ENCODE measurements at regions not wholly inside any gene's neighbourhood (a gene's known extent, or its start where the extent isn't known, plus 50 kb on each side); places are given as distances from the start of the nearest gene placed in this dataset.

DNA sequence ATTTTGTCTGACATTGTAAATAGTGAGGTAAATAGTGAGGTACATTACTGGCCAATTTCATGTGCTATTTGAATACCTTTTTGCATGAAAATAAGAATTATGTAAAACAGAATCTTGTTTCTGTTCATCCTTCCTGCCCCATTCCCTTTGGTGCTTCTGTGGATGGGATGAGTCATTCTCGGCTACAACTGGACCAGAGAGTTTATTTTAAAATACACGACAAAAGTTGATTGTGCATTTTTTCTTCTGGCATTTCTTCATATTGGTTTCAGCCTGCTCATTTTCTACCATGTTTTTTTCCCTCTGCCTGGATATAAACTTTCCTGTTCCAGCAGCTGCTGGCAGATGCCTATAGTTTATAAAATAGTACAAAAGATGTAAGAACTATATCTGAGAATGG, 107.5 kb downstream of the CYSLTR2 start:
- no peaks in the 10 kb centered on the region for H3K4me1 ChIP-seq
- TF ChIP-seq POLR2AphosphoS5 (IDR thresholded peaks at IDR 0.05) (no peak), POLR2A (IDR thresholded peaks at IDR 0.05) (no peak), EP300 (IDR thresholded peaks at IDR 0.05) (no peak)
- TF ChIP-seq, protein P1, sequence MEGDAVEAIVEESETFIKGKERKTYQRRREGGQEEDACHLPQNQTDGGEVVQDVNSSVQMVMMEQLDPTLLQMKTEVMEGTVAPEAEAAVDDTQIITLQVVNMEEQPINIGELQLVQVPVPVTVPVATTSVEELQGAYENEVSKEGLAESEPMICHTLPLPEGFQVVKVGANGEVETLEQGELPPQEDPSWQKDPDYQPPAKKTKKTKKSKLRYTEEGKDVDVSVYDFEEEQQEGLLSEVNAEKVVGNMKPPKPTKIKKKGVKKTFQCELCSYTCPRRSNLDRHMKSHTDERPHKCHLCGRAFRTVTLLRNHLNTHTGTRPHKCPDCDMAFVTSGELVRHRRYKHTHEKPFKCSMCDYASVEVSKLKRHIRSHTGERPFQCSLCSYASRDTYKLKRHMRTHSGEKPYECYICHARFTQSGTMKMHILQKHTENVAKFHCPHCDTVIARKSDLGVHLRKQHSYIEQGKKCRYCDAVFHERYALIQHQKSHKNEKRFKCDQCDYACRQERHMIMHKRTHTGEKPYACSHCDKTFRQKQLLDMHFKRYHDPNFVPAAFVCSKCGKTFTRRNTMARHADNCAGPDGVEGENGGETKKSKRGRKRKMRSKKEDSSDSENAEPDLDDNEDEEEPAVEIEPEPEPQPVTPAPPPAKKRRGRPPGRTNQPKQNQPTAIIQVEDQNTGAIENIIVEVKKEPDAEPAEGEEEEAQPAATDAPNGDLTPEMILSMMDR (IDR thresholded peaks at IDR 0.05), result no peak
- WGBS, 5 donors, result 63 to 83% (median 75%) methylated on average over 2 of the region's 2 CpGs
- intact Hi-C loops (cut with DNase I; ENCODE audit: low total_unique reads), result loop anchor here (10.0 kb wide), 1 partner anchor 156 kb away; no protein-coding TSS in a partner anchor
- no peaks in the 10 kb centered on the region for H3K27me3 ChIP-seq
- H3K27ac ChIP-seq, result no peak overlapping the region
- no peak for DNase-seq
- H3K9me3 ChIP-seq, result peaks cover 0 to 24% (median 12%) of the 10 kb centered on the region in 4 donors
- no peak overlapping the region for H3K4me3 ChIP-seq
- H3K36me3 ChIP-seq, result no peaks in the 10 kb centered on the region

DNA sequence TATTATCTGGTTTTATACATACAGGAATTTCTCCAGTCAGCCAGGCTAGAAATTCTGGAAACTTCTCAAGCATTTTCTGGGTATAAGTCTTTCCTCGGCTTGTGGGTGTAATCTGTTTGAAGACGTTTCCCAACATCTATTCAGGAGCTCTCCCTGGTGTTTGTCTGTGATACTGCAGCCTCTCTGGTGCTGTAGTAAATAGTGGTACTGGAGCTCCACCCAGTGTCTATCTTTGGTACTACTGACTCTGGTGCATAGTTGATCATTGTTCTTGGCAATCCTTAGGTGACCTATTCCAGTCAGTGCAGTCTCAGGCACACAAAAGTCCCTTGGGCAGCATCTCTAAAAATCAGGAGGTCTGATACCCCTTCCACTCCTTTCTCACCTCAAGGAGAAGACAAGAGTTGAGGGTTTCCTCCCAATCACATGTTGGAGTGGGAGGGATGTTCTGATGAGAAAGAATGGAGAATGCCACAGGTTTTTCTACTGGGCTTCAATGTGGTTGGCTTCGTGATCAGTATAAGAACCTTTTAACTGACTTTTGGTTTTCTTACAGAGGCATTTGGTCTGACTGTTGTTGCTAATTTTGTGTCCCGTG, 115.5 kb downstream of the CYSLTR2 start:
- Histone ChIP-seq H3K4me3 (no peak overlapping the region), H3K27ac (no peak overlapping the region), H3K4me1 (no peaks in the 10 kb centered on the region), H3K36me3 (no peaks in the 10 kb centered on the region), H3K27me3 (no peaks in the 10 kb centered on the region), H3K9me3 (peaks cover 0 to 20% (median 10%) of the 10 kb centered on the region in 4 donors)
- DNase-seq, result peak; percentile 90 to 93
- intact Hi-C loops (cut with DNase I; ENCODE audit: low total_unique reads), result loop anchor here (10.0 kb wide), 1 partner anchor 164 kb away; no protein-coding TSS in a partner anchor
- TF ChIP-seq, protein P1 (IDR thresholded peaks at IDR 0.05), result peak in 6 of 7 experiments; percentile 94 to 100 (median 97)
- TF ChIP-seq POLR2AphosphoS5 (IDR thresholded peaks at IDR 0.05) (peak in 1 of 3 donors; percentile 79), POLR2A (IDR thresholded peaks at IDR 0.05) (no peak), EP300 (IDR thresholded peaks at IDR 0.05) (no peak)
- WGBS, 5 donors, result 37 to 43% (median 39%) methylated on average over 4 of the region's 4 CpGs

DNA sequence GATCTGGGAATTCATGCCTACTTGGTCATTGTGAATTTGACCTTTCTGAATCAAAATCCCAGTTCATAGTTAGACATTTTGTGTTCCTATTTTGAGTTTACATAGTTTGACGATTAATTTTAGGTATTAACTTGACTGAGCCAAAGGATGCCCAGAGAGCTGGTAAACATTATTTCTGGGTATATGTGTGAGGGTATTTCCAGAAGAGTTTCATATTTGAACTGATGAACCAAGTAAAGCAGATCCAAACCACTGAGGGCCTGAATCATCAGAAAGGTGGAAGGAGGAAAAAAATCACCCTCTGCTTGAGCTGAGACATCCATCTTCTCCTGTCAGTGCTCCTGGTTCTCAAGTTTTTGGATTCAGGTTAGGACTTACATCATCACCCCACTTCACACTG, 116.6 kb downstream of the CYSLTR2 start:
- H3K27me3 ChIP-seq, result no peaks in the 10 kb centered on the region
- no peaks in the 10 kb centered on the region for H3K36me3 ChIP-seq
- H3K27ac ChIP-seq, result no peak overlapping the region
- peaks cover 0 to 8% (median 2%) of the 10 kb centered on the region in 4 donors for H3K9me3 ChIP-seq
- WGBS, 5 donors, result 72 to 92% (median 85%) methylated on average over 1 of the region's 1 CpG
- no peak overlapping the region for H3K4me3 ChIP-seq
- no peak for DNase-seq
- intact Hi-C loops (cut with DNase I; ENCODE audit: low total_unique reads), result no loop called here
- TF ChIP-seq EP300 (IDR thresholded peaks at IDR 0.05), result no peak
- no peak for TF ChIP-seq POLR2AphosphoS5 (IDR thresholded peaks at IDR 0.05)
- no peak for TF ChIP-seq POLR2A (IDR thresholded peaks at IDR 0.05)
- H3K4me1 ChIP-seq, result no peaks in the 10 kb centered on the region

DNA sequence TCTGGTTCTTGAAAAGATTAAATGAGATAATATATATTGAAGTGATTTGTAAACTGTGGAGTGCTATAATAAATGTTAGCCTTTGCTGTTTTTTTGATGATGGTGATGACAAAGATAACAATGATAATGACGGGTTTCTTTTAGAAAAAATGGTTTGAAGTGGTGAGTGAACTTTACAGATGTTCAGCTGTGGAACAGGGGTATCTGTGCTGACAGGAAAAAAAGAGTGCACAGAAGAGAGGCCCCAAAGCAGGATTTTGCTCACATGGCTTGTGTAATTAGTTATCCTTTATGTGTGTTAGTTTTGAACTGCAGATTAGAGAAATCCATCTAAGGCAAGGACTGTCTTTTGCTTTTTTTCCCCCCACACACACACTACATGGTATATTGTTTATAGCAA, 119.2 kb downstream of the CYSLTR2 start:
- Histone ChIP-seq H3K27ac (no peak overlapping the region), H3K27me3 (no peaks in the 10 kb centered on the region), H3K4me3 (no peak overlapping the region), H3K4me1 (no peaks in the 10 kb centered on the region), H3K36me3 (no peaks in the 10 kb centered on the region), H3K9me3 (peaks cover 0 to 4% (median 0%) of the 10 kb centered on the region in 4 donors)
- WGBS, 5 donors, result 30 to 58% (median 42%) methylated on average over 1 of the region's 1 CpG
- no peak for TF ChIP-seq POLR2AphosphoS5 (IDR thresholded peaks at IDR 0.05)
- no peak for TF ChIP-seq EP300 (IDR thresholded peaks at IDR 0.05)
- TF ChIP-seq, protein P1 (IDR thresholded peaks at IDR 0.05), result no peak
- no peak for TF ChIP-seq POLR2A (IDR thresholded peaks at IDR 0.05)
- DNase-seq, result no peak
- intact Hi-C loops (cut with DNase I; ENCODE audit: low total_unique reads), result no loop called here
